ENCODE measurements at regions not wholly inside any gene's neighbourhood (a gene's known extent, or its start where the extent isn't known, plus 50 kb on each side); places are given as distances from the start of the nearest gene placed in this dataset.

- Histone ChIP-seq H3K9me3 (no peaks in the 10 kb centered on the region), H3K27me3 (replicated peaks in 1 of 2; ENCODE audit: control insufficient read depth in 2 of 2, extremely low read depth in 1 of 2, insufficient read depth in 2 of 2, low read length in 1 of 2) (no peaks in the 10 kb centered on the region), H3K27ac (ENCODE audit: low read length) (no peak overlapping the region), H3K4me1 (ENCODE audit: control insufficient read depth in 1 of 2, extremely low read depth in 1 of 2, insufficient read depth in 2 of 2, low read length in 2 of 2) (no peaks in the 10 kb centered on the region), H3K4me3 (ENCODE audit: control insufficient read depth in 1 of 2, extremely low read depth in 1 of 2, low read length in 1 of 2) (no peak overlapping the region), H3K36me3 (ENCODE audit: control insufficient read depth in 2 of 2, extremely low read depth in 1 of 2, insufficient read depth in 1 of 2, low read length in 1 of 2) (no peaks in the 10 kb centered on the region)
- H3K36me3 Mint-ChIP-seq: no peaks in the 10 kb centered on the region
- peaks cover 11 to 31% (median 16%) of the 10 kb centered on the region in 3 donors for H3K9me3 Mint-ChIP-seq
- WGBS (ENCODE audit: insufficient coverage): 91% methylated on average over 2 of the region's 2 CpGs
- no peak overlapping the region for H3K4me3 Mint-ChIP-seq
- ChIA-PET POLR2A (no interaction called here), CTCF (no interaction called here)
- H3K4me1 Mint-ChIP-seq: no peaks in the 10 kb centered on the region
- ATAC-seq (replicated peaks in 1 of 4): no peak
- H3K27me3 Mint-ChIP-seq: no peaks in the 10 kb centered on the region
- H3K27ac Mint-ChIP-seq: no peak overlapping the region
- DNase-seq: no peak
Observed at GRCh38 chr1:104380003-104380402, 630.3 kb downstream of the AMY1C start.

DNA sequence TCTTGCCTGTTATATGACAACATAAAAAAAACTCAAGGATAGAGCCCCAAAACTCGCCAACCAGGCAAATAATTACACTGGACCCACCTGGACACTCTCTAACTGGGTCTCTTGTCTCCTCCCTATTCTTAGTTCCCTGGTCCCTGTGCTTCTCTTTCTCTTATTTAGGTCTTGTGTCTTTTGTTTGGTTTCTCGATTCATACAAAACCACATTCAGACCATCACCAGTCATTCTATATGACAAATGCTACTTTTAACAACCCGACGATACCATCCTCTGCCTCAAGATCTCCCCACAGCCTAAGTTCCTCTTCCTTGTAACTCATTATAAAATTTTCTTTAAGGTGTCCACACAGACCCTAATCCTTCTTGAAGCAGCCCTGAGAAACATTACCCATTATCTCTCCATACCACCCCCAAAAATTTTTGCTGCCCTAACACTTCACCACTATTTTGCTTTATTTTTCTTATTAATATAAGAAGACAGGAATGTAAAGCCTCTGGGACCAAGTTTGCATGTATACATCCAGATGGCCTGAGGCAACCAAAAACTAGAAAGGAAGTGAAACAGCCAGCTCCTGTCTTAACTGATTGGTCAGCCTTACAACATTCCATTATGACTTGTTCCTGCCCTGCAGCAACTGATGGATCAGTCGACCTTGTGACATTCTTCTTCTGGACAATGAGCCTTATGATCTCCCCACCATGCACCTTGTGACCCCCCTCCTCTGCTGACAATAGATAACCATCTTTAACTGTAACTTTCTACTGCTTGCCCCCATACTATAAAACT lies 638.2 kb downstream of the AMY1C start:
- Histone ChIP-seq H3K27me3 (replicated peaks in 1 of 2; ENCODE audit: control insufficient read depth in 2 of 2, extremely low read depth in 1 of 2, insufficient read depth in 2 of 2, low read length in 1 of 2) (no peaks in the 10 kb centered on the region), H3K9me3 (no peaks in the 10 kb centered on the region), H3K4me1 (ENCODE audit: control insufficient read depth in 1 of 2, extremely low read depth in 1 of 2, insufficient read depth in 2 of 2, low read length in 2 of 2) (no peaks in the 10 kb centered on the region), H3K4me3 (ENCODE audit: control insufficient read depth in 1 of 2, extremely low read depth in 1 of 2, low read length in 1 of 2) (no peak overlapping the region), H3K36me3 (ENCODE audit: control insufficient read depth in 2 of 2, extremely low read depth in 1 of 2, insufficient read depth in 1 of 2, low read length in 1 of 2) (no peaks in the 10 kb centered on the region), H3K27ac (ENCODE audit: low read length) (no peak overlapping the region)
- 61% methylated on average over 4 of the region's 5 CpGs for WGBS (ENCODE audit: insufficient coverage)
- Mint-ChIP-seq H3K36me3 (no peaks in the 10 kb centered on the region), H3K4me3 (no peak overlapping the region), H3K27me3 (no peaks in the 10 kb centered on the region), H3K9me3 (peaks cover 4 to 23% (median 14%) of the 10 kb centered on the region in 3 donors), H3K4me1 (no peaks in the 10 kb centered on the region), H3K27ac (no peak overlapping the region)
- ChIA-PET CTCF (no interaction called here), POLR2A (no interaction called here)
- ATAC-seq (replicated peaks in 1 of 4) (no peak), DNase-seq (no peak)

- Histone ChIP-seq H3K4me1 (ENCODE audit: control insufficient read depth in 1 of 2, extremely low read depth in 1 of 2, insufficient read depth in 2 of 2, low read length in 2 of 2) (no peaks in the 10 kb centered on the region), H3K36me3 (ENCODE audit: control insufficient read depth in 2 of 2, extremely low read depth in 1 of 2, insufficient read depth in 1 of 2, low read length in 1 of 2) (no peaks in the 10 kb centered on the region), H3K27me3 (replicated peaks in 1 of 2; ENCODE audit: control insufficient read depth in 2 of 2, extremely low read depth in 1 of 2, insufficient read depth in 2 of 2, low read length in 1 of 2) (no peaks in the 10 kb centered on the region), H3K27ac (ENCODE audit: low read length) (no peak overlapping the region), H3K9me3 (no peaks in the 10 kb centered on the region), H3K4me3 (ENCODE audit: control insufficient read depth in 1 of 2, extremely low read depth in 1 of 2, low read length in 1 of 2) (no peak overlapping the region)
- no peaks in the 10 kb centered on the region for H3K27me3 Mint-ChIP-seq
- no peak overlapping the region for H3K27ac Mint-ChIP-seq
- no peak for ATAC-seq (replicated peaks in 1 of 4)
- H3K4me3 Mint-ChIP-seq: no peak overlapping the region
- H3K36me3 Mint-ChIP-seq: no peaks in the 10 kb centered on the region
- DNase-seq: no peak
- ChIA-PET CTCF (no interaction called here), POLR2A (interaction anchor here in 1 of 2 donors (0.7 kb wide), 1 partner anchor 29 kb away, joined by 3 read pairs; no protein-coding TSS in a partner anchor)
- WGBS (ENCODE audit: insufficient coverage): 100% methylated on average over 1 of the region's 1 CpG
- H3K9me3 Mint-ChIP-seq: peaks cover 17 to 36% (median 21%) of the 10 kb centered on the region in 3 donors
- H3K4me1 Mint-ChIP-seq: no peaks in the 10 kb centered on the region
Observed at GRCh38 chr1:104392552-104392951, 642.9 kb downstream of the AMY1C start.

GRCh38 chr1:104402178-104402577 lies 652.5 kb downstream of the AMY1C start:
- CTCF ChIA-PET: no interaction called here
- Mint-ChIP-seq H3K36me3 (no peaks in the 10 kb centered on the region), H3K4me3 (no peak overlapping the region), H3K27ac (no peak overlapping the region), H3K9me3 (peaks cover 13 to 36% (median 26%) of the 10 kb centered on the region in 3 donors), H3K27me3 (no peaks in the 10 kb centered on the region), H3K4me1 (no peaks in the 10 kb centered on the region)
- ATAC-seq (replicated peaks in 1 of 4) (no peak), DNase-seq (no peak)
- WGBS (ENCODE audit: insufficient coverage): no CpG with 5 or more reads among the region's 2 CpGs
- Histone ChIP-seq H3K27ac (ENCODE audit: low read length) (no peak overlapping the region), H3K36me3 (ENCODE audit: control insufficient read depth in 2 of 2, extremely low read depth in 1 of 2, insufficient read depth in 1 of 2, low read length in 1 of 2) (no peaks in the 10 kb centered on the region), H3K4me1 (ENCODE audit: control insufficient read depth in 1 of 2, extremely low read depth in 1 of 2, insufficient read depth in 2 of 2, low read length in 2 of 2) (no peaks in the 10 kb centered on the region), H3K4me3 (ENCODE audit: control insufficient read depth in 1 of 2, extremely low read depth in 1 of 2, low read length in 1 of 2) (no peak overlapping the region), H3K9me3 (no peaks in the 10 kb centered on the region), H3K27me3 (replicated peaks in 1 of 2; ENCODE audit: control insufficient read depth in 2 of 2, extremely low read depth in 1 of 2, insufficient read depth in 2 of 2, low read length in 1 of 2) (no peaks in the 10 kb centered on the region)
- POLR2A ChIA-PET: no interaction called here

DNA sequence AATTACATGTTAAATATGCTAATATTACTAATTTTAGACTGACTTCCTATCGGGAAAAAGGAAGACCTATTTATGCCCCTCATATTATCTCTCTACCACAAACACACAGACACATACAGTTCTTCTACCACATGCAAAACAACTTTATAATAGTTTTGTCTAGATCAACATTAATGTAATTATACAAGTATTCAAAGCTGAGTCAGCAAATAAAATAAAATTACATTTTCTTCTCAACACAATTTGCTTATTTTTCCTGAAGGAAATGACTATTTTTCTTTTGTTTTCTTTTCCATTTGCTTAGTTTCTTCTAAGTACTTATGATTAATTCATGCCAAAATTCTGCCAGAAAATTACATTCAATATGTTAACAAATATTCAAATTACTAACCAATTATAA lies 654.2 kb downstream of the AMY1C start:
- Histone ChIP-seq H3K4me3 (ENCODE audit: control insufficient read depth in 1 of 2, extremely low read depth in 1 of 2, low read length in 1 of 2) (no peak overlapping the region), H3K36me3 (ENCODE audit: control insufficient read depth in 2 of 2, extremely low read depth in 1 of 2, insufficient read depth in 1 of 2, low read length in 1 of 2) (no peaks in the 10 kb centered on the region), H3K4me1 (ENCODE audit: control insufficient read depth in 1 of 2, extremely low read depth in 1 of 2, insufficient read depth in 2 of 2, low read length in 2 of 2) (no peaks in the 10 kb centered on the region), H3K27ac (ENCODE audit: low read length) (no peak overlapping the region), H3K9me3 (no peaks in the 10 kb centered on the region), H3K27me3 (replicated peaks in 1 of 2; ENCODE audit: control insufficient read depth in 2 of 2, extremely low read depth in 1 of 2, insufficient read depth in 2 of 2, low read length in 1 of 2) (no peaks in the 10 kb centered on the region)
- no peaks in the 10 kb centered on the region for H3K27me3 Mint-ChIP-seq
- ChIA-PET CTCF (no interaction called here), POLR2A (interaction anchor here in 1 of 2 donors (0.6 kb wide), 1 partner anchor 135 kb away, joined by 5 read pairs; no protein-coding TSS in a partner anchor)
- no peak overlapping the region for H3K4me3 Mint-ChIP-seq
- ATAC-seq (replicated peaks in 1 of 4): no peak
- no peaks in the 10 kb centered on the region for H3K36me3 Mint-ChIP-seq
- no peak overlapping the region for H3K27ac Mint-ChIP-seq
- H3K4me1 Mint-ChIP-seq: no peaks in the 10 kb centered on the region
- no CpG with 5 or more reads among the region's 1 CpG for WGBS (ENCODE audit: insufficient coverage)
- peaks cover 8 to 24% (median 21%) of the 10 kb centered on the region in 3 donors for H3K9me3 Mint-ChIP-seq
- DNase-seq: no peak

DNA sequence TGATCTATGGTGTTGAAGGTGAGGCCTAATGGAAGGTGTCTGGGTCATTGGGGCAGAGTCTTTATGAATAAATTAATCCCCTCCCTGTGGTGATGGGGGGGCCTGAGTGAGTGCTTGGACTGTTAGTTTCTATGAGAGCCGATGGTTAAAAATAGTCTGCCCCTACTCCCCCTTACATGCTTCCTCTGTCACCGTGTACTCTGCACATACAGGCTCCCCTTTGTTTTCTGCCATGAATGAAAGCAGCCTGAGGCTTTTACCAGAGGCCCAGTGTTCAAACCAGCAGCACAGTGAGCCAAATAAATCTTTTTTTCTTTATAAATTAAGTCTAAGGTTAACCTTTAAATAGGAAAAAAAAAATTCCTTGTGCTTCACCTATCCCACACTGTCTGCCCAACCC lies 657.0 kb downstream of the AMY1C start:
- Histone ChIP-seq H3K9me3 (no peaks in the 10 kb centered on the region), H3K4me3 (ENCODE audit: control insufficient read depth in 1 of 2, extremely low read depth in 1 of 2, low read length in 1 of 2) (no peak overlapping the region), H3K27me3 (replicated peaks in 1 of 2; ENCODE audit: control insufficient read depth in 2 of 2, extremely low read depth in 1 of 2, insufficient read depth in 2 of 2, low read length in 1 of 2) (no peaks in the 10 kb centered on the region), H3K27ac (ENCODE audit: low read length) (no peak overlapping the region), H3K36me3 (ENCODE audit: control insufficient read depth in 2 of 2, extremely low read depth in 1 of 2, insufficient read depth in 1 of 2, low read length in 1 of 2) (no peaks in the 10 kb centered on the region), H3K4me1 (ENCODE audit: control insufficient read depth in 1 of 2, extremely low read depth in 1 of 2, insufficient read depth in 2 of 2, low read length in 2 of 2) (no peaks in the 10 kb centered on the region)
- no peaks in the 10 kb centered on the region for H3K27me3 Mint-ChIP-seq
- ChIA-PET CTCF (no interaction called here), POLR2A (no interaction called here)
- no peaks in the 10 kb centered on the region for H3K36me3 Mint-ChIP-seq
- H3K9me3 Mint-ChIP-seq: peaks cover 10 to 28% (median 27%) of the 10 kb centered on the region in 3 donors
- DNase-seq (no peak), ATAC-seq (replicated peaks in 1 of 4) (no peak)
- H3K4me1 Mint-ChIP-seq: no peaks in the 10 kb centered on the region
- WGBS (ENCODE audit: insufficient coverage): no CpG with 5 or more reads among the region's 2 CpGs
- no peak overlapping the region for H3K27ac Mint-ChIP-seq
- H3K4me3 Mint-ChIP-seq: no peak overlapping the region
